A673 (cell line): ENCODE measurements at regions not wholly inside any gene's neighbourhood (a gene's known extent, or its start where the extent isn't known, plus 50 kb on each side); places are given as distances from the start of the nearest gene placed in this dataset.

Experiments used
- CTCF ChIP-seq: fragments of 300-800, 200-600 bp; sonication (generic); conservative IDR thresholded peaks from 2 replicates; pipeline ENCODE4 v1.5.1; 2017; ENCODE audit warnings: low read depth, mild to moderate bottlenecking, antibody characterized with exemption, low read length, moderate library complexity, mixed read lengths
- EZH2 ChIP-seq: fragments of 200-600 bp; sonication (generic); IDR thresholded peaks from 2 replicates; pipeline ENCODE4 v1.6.1; 2017; ENCODE audit warnings: borderline replicate concordance, low read depth, mild to moderate bottlenecking, mixed read lengths, antibody characterized with exemption, low read length; ENCODE audit not compliant: poor library complexity, severe bottlenecking

- TF ChIP-seq EZH2 = no peak
- TF ChIP-seq CTCF = 0 out of 2 replicates have a peak, but pooled peaks have one; percentile 12
Observed at GRCh38 chr15:79209690-79210089, 72.8 kb upstream of the ANKRD34C start.
